Erythroblast (primary cell): ENCODE measurements at regions not wholly inside any gene's neighbourhood (a gene's known extent, or its start where the extent isn't known, plus 50 kb on each side); places are given as distances from the start of the nearest gene placed in this dataset.

Experiments used
- GATA1 ChIP-seq: IDR thresholded peaks from 2 replicates; pipeline ENCODE4 v1.6.1; 2011; ENCODE audit warnings: low read depth, mild to moderate bottlenecking, control low read depth, low read length, moderate library complexity
- POLR2A ChIP-seq: IDR thresholded peaks from 2 replicates; pipeline ENCODE4 v1.6.1; 2011; ENCODE audit warnings: mild to moderate bottlenecking, low read length

GRCh38 chr12:20097626-20098025, 270.7 kb upstream of the PDE3A start:
- TF ChIP-seq POLR2A = no peak
- TF ChIP-seq GATA1 = no peak
